ENCODE measurements at regions not wholly inside any gene's neighbourhood (a gene's known extent, or its start where the extent isn't known, plus 50 kb on each side); places are given as distances from the start of the nearest gene placed in this dataset.
A peak's percentile ranks its signal among the peaks of the same experiment; 100 is the strongest.

- TF ChIP-seq CTCF (conservative IDR thresholded peaks at IDR 0.05) = no peak
- no peak for DNase-seq (ENCODE audit: low read depth, low spot score)
- no peak overlapping the region for H3K4me3 Mint-ChIP-seq
- no peaks in the 10 kb centered on the region for H3K9me3 Mint-ChIP-seq
- no peaks in the 10 kb centered on the region for H3K36me3 Mint-ChIP-seq (ENCODE audit: low read depth)
- H3K4me1 Mint-ChIP-seq = no peaks in the 10 kb centered on the region
- H3K27ac Mint-ChIP-seq (ENCODE audit: unreplicated experiment) = no peak overlapping the region
- H3K27me3 Mint-ChIP-seq (ENCODE audit: low read depth) = no peaks in the 10 kb centered on the region
These were observed 173.1 kb downstream of the PLK2 start for GRCh38 chr5:58286741-58287140.

DNA sequence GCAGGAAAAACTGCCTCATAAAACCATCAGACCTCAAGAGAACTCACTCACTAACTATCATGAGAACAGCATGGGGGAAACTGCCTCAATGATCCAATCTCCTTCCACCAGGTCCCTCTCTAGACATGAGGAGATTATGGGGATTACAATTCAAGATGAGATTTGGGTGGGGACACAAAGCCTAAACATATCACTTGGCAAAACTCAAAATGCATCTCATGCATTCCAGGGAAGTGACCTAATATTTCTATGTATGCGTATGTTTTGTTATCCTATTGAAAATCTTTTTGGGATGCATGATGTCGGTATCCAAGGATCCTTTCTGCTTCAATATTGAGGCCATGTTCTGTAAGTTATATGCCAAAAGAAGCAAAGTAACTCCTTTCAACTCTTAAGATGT, 174.0 kb downstream of the PLK2 start:
- no peak for TF ChIP-seq CTCF (conservative IDR thresholded peaks at IDR 0.05)
- peak overlapping the region; percentile 46 for H3K27ac Mint-ChIP-seq (ENCODE audit: unreplicated experiment)
- no peaks in the 10 kb centered on the region for H3K9me3 Mint-ChIP-seq
- H3K4me3 Mint-ChIP-seq = no peak overlapping the region
- no peaks in the 10 kb centered on the region for H3K4me1 Mint-ChIP-seq
- DNase-seq (ENCODE audit: low read depth, low spot score) = no peak
- H3K27me3 Mint-ChIP-seq (ENCODE audit: low read depth) = no peaks in the 10 kb centered on the region
- no peaks in the 10 kb centered on the region for H3K36me3 Mint-ChIP-seq (ENCODE audit: low read depth)

- DNase-seq (ENCODE audit: low read depth, low spot score) = no peak
- TF ChIP-seq CTCF (conservative IDR thresholded peaks at IDR 0.05) = no peak
- Mint-ChIP-seq H3K4me3 (no peak overlapping the region), H3K36me3 (ENCODE audit: low read depth) (no peaks in the 10 kb centered on the region), H3K9me3 (no peaks in the 10 kb centered on the region), H3K4me1 (no peaks in the 10 kb centered on the region), H3K27me3 (ENCODE audit: low read depth) (no peaks in the 10 kb centered on the region), H3K27ac (ENCODE audit: unreplicated experiment) (no peak overlapping the region)
These were observed 175.0 kb downstream of the PLK2 start for GRCh38 chr5:58284886-58285285.

DNA sequence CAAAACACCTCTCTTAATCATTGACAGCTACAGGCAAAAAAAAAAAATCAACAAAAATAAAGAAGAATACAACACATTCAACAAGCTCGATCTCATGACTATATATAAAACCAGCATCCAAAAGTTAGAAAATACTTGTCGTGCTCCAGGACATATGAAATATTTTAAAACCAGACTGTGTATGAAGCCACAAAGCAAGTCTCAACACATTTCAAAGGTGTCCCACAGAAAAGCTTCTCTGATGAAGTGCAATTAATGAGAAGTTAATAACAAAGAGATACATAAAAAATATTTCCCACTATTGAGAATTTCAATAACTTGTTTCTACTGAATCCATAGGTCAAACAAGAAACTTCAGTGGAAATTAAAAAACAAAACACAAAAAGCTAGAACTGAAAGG, 178.7 kb downstream of the PLK2 start:
- Mint-ChIP-seq H3K27me3 (ENCODE audit: low read depth) (no peaks in the 10 kb centered on the region), H3K4me3 (no peak overlapping the region), H3K4me1 (no peaks in the 10 kb centered on the region), H3K36me3 (ENCODE audit: low read depth) (peaks cover 3% of the 10 kb centered on the region), H3K27ac (ENCODE audit: unreplicated experiment) (no peak overlapping the region), H3K9me3 (no peaks in the 10 kb centered on the region)
- no peak for TF ChIP-seq CTCF (conservative IDR thresholded peaks at IDR 0.05)
- no peak for DNase-seq (ENCODE audit: low read depth, low spot score)

GRCh38 chr5:58279259-58279658, 180.6 kb downstream of the PLK2 start:
- H3K27ac Mint-ChIP-seq (ENCODE audit: unreplicated experiment) = no peak overlapping the region
- no peaks in the 10 kb centered on the region for H3K9me3 Mint-ChIP-seq
- TF ChIP-seq CTCF (conservative IDR thresholded peaks at IDR 0.05) = no peak
- H3K36me3 Mint-ChIP-seq (ENCODE audit: low read depth) = peaks cover 3% of the 10 kb centered on the region
- DNase-seq (ENCODE audit: low read depth, low spot score) = no peak
- no peak overlapping the region for H3K4me3 Mint-ChIP-seq
- H3K27me3 Mint-ChIP-seq (ENCODE audit: low read depth) = no peaks in the 10 kb centered on the region
- no peaks in the 10 kb centered on the region for H3K4me1 Mint-ChIP-seq

DNA sequence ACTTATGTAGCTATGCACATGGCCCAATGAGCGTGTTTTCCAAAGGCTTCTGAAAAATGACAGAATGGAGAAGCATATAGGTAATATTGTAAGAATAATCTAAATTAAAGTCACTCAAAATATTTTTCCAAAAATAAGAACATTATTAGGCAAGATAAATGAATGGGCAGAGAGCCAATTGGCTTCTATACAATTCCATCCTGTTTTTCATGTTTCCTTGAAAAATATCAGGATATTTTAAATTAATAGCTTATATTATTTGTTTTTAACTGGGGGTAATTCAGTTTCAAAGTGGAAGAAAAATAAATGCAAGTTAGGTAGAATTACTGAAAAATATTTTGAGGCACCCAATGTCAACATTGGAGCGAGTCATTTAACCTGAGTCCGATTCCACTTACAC, 183.5 kb downstream of the PLK2 start:
- H3K36me3 Mint-ChIP-seq (ENCODE audit: low read depth) = peaks cover 3% of the 10 kb centered on the region
- no peaks in the 10 kb centered on the region for H3K9me3 Mint-ChIP-seq
- no peaks in the 10 kb centered on the region for H3K27me3 Mint-ChIP-seq (ENCODE audit: low read depth)
- DNase-seq (ENCODE audit: low read depth, low spot score) = no peak
- no peaks in the 10 kb centered on the region for H3K4me1 Mint-ChIP-seq
- TF ChIP-seq CTCF (conservative IDR thresholded peaks at IDR 0.05) = no peak
- H3K27ac Mint-ChIP-seq (ENCODE audit: unreplicated experiment) = no peak overlapping the region
- H3K4me3 Mint-ChIP-seq = no peak overlapping the region
